HPDE6-E6E7 (cell line): ENCODE measurements at regions not wholly inside any gene's neighbourhood (a gene's known extent, or its start where the extent isn't known, plus 50 kb on each side); places are given as distances from the start of the nearest gene placed in this dataset.
"Not testable (repeated sequence)": the region's sequence is repeated elsewhere in the genome, so short reads cannot be mapped to it uniquely, and the experiment has no call there.

Experiments used
- DNase-seq: peaks from one replicate; pipeline ENCODE4 v3.0.0; 2011; ENCODE audit warnings: missing footprints; ENCODE audit errors: extremely low spot score

DNA sequence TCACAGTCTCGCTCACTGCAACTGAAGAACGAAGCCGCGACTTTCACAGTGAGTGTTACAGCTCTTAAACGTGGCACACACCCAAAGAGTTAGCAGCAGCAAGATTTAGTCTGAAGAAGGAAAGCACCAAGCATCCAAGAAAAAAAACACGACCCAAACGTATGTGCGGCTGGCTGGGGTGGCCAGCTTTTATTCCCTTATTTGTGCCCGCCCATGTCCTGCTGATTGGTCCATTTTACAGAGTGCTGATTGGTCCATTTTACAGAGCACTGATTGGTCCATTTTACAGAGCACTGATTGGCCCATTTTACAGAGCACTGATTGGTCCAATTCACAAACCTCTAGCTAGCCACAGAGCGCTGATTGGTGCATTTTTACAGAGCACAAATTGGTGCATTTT lies 323.0 kb upstream of the ATP10A start:
- DNase-seq: not testable (repeated sequence)

DNA sequence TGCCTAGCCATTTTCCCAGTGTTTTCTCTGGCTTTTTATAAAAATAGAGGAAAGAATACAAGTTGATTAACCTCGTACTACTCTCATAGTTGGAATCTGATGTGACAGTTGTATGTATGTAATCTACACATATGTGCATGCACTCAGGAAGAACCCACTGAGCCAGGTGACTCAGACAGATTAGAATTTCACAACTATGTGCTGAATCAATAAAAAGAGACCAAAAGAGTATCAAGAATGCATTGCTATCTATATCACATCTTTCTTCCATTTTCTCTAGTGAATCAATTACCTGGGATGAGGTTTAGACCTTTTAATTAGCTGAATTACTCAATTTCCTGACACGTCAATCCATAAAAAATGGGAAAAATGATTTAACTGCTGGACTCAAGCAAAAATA lies 319.3 kb upstream of the ATP10A start:
- no peak for DNase-seq

DNA sequence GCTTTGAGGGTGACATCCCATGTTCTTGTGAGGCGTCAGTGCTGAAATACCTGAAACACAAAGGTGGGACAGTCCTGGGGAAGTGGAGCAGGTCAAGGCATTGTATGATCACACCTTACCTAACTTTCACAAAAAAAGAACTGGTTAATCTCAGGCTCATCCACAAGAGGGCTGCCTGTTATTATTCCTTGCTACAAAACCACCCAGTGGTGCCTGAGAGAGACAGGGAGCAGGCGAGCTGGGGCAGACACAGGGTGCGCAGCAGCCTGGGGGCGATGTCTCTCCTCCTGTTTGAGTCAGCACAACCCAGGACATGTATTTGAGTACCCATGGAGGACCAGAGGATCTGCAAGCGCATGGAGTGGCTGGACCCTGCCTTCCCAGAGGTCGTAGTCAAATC lies 316.8 kb upstream of the ATP10A start:
- DNase-seq: no peak

DNA sequence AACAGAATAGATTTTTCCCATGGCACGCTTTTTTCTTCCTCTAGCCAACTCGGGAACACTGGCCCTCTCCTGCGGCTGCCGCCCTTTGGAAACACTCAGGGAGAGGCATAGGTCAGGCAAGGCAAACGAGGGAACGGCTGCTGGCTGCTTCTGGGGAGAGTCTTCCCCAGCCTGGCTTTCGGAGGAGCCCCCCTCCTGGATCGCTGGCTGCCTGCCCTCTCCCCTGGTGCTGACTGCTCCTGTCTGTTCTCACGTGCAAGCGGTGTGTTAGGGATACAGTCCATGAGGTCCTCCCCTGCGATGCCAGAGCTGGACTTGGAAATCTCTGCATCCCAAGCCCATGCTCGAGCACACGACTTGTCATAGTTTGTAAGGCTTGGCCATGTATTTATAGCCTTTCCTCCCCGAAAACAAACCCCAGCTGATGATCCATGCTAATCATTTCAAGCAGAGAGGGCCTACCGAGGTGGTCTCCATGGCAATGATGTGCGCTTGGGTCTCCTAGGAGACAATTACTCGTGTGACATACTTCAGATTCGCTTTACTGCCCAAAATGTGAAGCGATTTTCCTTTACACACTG lies 315.6 kb upstream of the ATP10A start:
- DNase-seq: no peak

DNA sequence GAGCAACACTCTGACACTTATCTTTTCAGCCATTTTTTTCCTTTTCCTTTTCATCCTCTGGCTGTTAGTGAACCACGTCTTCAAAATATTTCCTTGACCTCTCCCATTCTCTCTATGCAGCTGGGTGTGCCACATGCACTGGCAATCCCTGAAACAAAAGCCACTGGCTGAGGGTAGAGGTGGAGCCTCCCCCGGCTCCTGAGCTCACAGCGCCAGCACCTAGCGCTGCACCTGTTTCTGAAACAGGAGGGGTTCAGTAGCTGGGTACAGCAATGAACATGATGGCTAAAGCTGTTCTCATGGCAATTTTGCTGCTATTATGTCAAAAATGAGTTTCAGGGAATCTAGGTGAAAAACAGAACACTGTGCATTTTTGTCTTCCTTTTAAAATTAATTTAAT lies 314.7 kb upstream of the ATP10A start:
- DNase-seq: no peak

DNA sequence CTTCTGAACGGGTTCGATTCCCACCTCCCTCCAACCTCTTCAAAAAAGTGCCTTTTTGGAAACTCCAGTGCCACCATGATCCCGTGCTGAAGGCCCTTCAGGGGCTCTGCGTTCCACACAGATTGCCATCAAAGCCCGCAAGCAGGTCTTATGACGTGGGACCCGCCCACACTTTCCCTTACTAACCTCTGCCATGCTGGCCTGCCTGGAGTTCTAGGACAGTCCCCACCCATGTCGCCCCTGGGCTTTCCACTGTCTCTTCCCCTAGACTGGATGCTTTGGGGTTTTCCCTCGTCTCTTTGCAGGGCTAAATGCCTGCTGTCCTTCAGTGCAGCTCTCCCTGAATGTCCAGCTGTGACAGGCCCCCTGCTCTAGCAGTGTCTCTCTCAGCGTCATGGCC lies 313.7 kb upstream of the ATP10A start:
- no peak for DNase-seq

DNA sequence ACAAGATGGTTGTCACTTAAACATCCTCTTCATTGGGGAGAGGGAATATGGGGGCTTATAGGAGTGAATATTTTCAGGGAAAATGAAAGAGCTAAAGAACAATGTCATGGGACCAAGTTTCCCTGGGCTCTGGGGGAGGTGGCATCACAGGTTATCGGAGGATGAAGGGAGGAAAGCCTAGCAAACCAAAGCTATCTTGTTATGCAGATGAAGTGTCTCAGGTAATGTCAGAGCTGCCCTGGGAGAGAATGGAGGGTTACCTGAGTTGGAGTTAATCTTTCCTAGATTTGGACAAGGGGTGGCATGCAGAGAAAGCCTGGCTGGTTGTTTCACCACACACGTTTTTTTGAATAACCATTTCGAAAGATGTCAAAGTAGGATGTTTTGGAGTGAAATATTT lies 308.1 kb upstream of the ATP10A start:
- DNase-seq: no peak

DNA sequence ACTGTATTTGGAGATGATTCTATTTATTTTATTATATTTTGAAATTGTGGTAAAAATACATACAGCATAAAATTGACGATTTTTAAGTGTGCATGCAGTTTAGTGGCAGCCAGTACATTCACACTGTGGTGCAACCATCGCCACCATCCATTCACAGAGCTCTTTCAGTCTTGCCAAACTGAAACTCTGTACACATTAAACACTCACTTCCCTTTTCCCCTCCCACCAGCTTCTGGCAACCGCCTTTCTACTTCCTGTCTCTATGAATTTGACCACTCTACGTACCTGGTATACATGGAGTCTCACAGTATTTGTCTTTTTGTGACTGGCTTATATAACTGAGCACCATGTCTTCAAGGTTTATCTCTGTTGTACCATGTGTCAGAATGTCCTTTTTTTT lies 303.3 kb upstream of the ATP10A start:
- DNase-seq: no peak

DNA sequence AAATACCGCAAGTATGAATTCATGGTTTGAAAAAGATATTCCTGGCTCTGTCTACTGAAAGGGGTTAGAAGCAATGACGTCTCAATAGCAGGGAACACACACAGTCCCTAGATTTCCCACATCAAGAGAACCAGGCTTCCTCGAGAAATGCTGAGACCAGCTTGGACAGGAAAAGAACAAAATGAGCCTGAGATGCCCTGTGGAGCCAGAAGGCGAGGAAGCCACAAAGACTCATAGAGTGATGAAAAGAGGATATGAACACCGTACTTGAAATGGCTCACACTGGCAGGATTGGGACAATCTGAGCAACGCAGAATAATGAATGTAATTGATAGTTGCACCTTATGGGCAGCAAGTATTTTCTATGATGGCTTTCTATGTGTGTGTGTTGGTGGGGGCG lies 302.4 kb upstream of the ATP10A start:
- DNase-seq: no peak

DNA sequence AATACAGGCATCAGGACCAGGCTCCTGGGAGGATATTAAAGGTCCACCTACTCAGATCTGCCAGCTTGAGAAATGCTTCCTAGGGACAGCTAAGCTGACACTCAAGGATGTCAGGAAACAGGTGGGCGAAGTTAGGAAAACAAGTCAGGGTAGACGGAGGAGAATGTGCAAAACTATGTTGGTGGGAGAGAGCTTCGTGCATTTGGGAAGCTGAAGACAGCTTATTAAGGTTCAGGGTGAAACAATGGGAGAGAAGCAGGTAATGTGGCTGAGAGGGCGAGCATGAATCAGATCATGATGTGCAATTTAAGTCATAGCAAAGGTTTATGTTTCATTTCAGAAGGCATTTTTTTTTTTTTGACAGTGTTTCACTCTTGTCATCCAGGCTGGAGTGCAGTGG lies 297.2 kb upstream of the ATP10A start:
- DNase-seq: no peak

DNA sequence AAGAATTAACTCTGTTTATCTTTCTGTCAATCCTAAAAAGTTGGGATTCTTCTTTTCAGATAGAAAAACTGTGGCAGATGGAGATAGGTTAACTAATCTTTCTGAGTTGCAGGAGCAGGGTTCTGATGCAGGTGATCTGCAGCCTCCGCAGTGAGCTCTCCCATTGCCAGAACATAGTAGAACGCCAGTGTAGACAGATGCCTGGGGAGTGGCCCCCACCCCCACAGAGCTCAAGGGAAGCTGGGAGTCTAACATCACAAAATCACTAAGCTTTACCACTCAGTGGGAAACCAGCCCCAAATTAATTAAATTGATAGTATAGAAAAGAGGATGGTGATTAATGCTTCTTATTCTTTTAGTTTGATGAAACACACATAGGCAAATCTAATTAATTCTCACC lies 295.0 kb upstream of the ATP10A start:
- no peak for DNase-seq

DNA sequence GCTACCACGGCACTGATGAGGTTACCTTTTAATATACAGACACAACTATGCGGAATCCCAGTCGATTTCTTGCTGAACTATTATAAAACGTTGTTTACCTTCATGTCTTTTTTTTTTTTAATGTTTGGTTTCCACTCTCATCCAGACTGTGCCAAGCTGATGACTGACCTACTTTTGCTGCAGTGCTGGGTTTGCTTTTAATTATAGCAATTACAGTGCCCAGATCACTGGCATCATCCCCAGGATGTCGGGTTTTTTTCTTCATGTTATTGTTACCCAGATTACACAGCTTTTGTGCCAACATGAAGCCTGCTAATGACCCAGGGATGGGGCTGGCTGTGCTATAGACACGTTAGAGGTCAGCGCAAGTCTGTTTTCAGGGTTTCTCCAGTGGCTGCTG lies 294.0 kb upstream of the ATP10A start:
- no peak for DNase-seq

DNA sequence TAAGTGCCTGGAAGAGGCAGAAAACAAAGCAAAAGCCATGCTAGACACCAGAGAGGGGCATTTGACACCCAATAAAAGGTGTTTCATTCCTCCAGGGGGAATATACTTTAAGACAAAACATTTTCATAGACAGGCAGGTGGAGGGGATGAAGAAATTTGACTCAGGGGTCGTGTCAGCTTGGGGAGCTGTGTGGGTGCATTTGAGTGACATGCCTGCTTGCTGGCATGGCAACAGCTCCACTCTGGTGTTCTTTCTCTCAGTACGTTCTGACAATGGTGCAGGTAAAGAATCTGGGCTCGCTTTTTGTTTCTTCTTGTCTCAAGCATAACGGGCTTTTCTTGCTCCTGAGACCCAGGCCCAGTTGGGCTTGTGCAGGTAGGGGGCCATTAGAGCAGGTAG lies 292.9 kb upstream of the ATP10A start:
- no peak for DNase-seq

DNA sequence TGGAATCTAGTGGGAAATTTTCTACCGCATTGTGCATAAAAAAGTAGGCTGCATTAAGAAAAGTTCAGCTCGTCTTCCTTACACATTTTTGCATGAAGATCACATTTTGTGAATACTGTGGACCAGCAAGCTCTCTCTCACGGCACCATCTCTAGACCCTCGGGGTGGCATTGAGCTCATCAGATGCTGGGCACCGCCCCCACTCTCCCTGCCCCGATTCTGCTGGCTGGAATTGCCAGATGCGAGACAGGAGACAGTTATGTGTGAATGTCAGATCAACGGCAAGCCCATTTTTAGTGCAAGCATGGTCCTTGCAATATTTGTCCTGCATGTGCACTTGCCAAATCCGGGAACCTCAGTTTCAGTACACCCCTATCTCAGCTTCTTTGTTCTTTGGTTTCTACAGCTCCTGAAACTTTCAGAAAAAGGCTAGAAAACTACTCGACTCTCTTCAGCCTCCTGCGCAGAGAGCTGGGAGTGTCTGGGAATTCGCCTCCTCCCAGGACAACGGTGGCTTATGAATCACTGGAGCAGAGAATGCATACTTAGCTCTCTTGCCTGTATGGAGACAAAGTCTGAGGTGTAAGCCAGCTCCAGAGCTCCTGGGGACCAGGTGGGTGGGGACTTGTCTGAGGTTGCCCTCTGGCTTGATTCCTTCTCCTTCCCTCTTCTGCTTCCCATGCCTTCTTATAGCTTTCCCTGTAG lies 285.2 kb upstream of the ATP10A start:
- no peak for DNase-seq

DNA sequence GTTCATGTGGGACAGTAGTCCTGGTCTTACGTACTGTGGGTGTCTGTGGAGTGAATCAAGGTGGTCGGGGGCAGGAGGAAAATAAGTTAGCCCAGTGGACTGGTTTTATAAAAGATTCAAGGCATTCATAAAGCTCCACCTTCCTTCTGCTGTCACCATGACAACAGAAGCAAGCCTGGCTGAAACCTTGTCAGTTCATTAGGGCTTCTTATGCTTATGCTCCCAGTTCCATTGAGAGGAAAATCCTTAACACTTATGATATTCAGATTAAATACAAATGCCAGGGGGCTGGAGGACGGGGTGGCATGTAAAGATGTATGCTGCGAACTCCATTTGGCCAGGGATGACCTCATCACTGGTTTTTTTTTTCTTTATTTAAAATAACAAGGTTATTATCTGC lies 283.1 kb upstream of the ATP10A start:
- DNase-seq: no peak

DNA sequence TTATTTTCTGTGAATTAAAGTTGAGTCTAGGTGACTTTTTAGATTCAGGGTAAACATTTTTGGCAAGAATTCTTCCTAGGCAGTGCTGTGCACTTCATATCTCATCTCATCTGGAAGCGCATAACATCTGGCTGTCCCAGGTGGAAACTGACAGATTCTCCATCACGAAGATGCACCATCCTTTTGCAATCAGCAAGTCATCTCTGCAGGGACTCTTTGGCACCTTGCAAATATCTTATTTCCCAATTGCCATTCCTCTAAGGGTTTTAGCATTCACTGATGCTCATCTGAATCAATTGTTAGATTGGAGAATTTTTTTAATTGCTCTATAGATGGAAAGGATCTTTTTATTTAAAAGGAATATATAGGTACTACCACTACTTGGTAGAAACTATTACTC lies 282.7 kb upstream of the ATP10A start:
- no peak for DNase-seq

DNA sequence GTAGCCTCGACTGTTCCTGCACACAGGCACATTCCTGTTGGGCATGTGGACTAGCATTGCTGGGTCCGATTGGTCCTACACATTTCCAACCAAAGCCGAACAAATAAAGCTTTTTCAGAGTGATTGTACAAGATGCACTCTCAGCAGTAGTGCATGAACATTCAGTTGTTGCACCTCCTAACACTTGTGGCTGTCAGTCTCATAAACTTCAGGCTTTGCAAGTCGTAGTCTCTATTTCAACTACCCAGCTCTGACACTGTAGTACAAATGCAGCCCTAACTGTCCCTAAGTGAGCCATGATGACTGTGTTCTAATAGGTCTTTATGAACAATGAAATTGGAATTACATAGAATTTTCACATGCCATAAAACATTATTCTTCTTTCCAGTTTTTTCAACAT lies 281.7 kb upstream of the ATP10A start:
- DNase-seq: no peak

DNA sequence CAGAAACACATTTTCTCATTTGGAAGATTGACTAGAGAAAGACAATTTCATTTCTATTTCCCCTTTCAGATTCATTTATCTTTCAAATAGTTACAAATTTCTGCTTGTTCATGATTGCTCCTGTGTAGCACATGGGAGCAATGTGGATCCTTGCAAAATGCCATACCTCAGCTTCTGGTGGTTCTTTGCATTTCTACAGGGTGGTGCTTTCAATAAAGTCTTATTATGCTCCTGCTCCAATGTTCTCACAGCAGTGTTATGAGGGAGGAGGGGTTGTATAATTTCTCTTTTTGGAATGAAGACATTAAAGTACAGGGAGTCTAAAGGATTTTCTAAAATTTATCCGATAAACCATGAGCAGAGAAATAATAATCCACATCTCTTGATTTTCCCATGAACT lies 280.1 kb upstream of the ATP10A start:
- no peak for DNase-seq

DNA sequence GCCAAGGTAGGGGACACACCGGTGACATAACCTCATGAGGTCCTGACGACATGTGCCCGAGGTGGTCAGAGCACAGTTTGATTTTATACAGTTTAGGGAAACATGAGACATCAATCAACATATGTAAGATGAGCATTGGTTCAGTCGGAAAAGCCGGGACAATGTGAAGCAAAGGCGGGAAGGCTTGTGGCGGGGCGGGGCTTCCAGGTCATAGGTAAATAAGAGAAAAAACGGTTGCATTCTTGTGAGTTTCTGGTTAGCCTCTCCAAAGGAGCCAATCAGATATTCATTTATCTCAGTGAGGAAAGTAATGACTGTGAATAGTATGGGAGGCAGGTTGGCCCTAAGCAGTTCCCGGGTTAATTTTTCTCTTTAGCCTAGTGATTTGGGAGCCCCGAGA lies 271.7 kb upstream of the ATP10A start:
- no peak for DNase-seq

DNA sequence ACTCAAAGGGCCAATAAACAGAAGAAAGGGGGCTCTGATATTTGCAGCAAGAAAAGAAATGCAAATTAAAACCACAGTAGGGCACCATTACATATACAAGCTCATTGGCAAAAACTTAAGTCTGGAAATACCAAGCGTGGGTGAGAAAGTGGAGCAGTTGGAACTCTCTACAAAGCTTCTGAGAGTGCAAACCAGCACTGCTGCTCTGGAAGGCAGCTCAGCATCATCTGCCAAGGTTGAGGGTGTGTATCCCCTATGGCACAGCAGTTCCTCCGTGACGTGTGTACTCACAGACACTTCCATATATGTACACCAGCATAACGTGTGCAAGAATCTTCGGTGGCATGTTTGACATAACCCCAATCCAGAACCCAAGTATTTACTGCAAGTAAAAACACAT lies 271.0 kb upstream of the ATP10A start:
- DNase-seq: no peak

DNA sequence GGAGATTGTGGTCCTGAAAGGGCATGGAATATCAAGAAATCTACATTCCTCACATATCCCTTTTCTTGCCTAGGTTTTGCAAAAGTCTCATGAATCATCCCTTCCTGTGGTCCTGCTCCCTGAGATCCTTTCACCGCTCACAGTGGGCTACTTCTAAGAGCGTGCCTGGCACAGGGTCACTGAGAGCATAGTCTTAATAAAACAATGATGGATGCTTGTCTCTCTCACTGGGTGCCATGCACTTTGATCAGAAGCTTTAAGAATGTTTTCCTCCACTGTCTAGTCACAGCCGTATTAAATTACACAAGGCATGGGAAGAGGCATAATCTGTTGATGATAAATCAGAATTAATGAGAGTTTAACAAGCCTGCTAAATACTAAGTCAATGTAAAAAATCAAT lies 269.7 kb upstream of the ATP10A start:
- DNase-seq: no peak

DNA sequence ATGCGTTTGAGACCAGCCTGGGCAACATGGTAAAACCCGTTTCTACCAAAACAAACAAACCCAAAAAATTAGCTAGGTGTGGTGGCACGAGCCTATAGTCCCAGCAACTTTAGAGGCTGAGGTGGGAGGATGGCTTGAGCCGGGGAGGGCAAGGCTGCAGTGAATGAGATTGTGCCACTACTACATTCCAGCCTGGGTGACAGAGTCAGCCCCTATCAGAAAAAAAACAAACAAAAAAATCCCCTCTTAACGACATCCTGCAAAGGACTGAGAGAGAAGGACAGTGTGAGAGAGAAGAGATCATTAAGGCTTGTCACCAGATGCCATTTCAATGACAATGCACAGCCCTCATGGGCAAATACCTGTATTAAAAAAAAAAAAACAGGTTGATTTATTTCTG lies 266.7 kb upstream of the ATP10A start:
- DNase-seq: no peak

DNA sequence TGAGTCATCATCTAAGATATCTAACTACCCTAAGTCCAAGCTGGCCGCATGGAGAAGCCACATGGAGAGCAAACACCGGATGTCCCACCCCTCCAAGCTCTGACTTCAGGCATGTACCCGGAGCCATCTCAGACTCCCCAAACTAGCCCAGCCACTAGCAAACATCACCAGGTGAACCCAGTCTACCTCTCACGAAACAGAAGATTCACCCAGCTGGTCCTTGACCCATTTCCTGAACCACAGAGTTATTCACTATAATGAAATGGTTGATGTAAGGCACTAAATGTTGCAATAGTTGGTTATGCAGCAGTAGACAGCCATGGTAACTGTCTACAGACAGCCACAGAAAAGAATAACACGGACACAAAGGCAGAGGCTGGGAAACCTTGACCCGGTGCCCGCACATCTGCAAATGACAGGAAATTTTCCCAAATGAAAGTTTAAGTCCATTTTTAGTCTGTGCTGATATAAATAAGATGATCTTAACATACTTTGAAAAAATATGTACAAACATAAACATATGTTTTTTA lies 265.5 kb upstream of the ATP10A start:
- DNase-seq: no peak

DNA sequence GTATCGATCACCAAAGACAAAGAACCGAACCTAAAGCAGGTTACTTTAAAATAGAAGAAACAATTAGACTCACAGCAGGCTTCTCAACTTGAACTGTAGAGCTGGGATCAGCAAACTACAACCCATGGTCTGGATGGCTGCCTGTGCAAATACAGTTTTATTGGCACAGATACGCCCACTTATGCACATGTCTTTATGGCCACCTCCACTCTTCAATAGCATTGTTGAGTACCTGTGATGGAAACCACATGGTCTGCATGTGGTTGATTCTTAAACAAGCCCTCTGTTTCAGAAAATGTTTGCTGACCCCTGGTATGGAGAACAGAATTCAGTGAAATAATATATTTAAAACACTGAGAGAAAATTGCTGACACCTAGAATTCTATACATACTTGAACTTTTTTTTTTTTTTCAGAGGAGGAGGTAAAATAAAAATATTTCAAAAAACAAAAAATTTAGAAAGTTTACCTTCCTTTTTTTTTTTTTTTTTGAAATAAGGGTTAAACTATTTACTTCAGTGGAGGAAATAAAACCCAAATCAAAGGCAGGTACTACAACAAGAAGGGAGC lies 263.8 kb upstream of the ATP10A start:
- DNase-seq: no peak
